A549 (cell line): ENCODE measurements at regions not wholly inside any gene's neighbourhood (a gene's known extent, or its start where the extent isn't known, plus 50 kb on each side); places are given as distances from the start of the nearest gene placed in this dataset.

Source experiments
- ATAC-seq, 2 experiments: fragments of 200-7000 bp in 1 of 2; fragments of >200 bp in 1 of 2; cut with Nextera tagmentation in 1 of 2; cut with Tn5 transposase in 1 of 2; 3 replicates each; pipeline versions ENCODE4 v1.8.0 to v1.9.1; 2018 to 2020; ENCODE audit warnings: mild to moderate bottlenecking in 1 of 2, moderate library complexity in 1 of 2
- CTCF ChIA-PET: fragments of 300-600 bp; sonication (Branson Sonifier 250); formaldehyde crosslinking; extraction: SDS; loops from one replicate; lab custom pipeline; 2021; ENCODE audit warnings: antibody characterized with exemption, inconsistent platforms; lab: Yijun Ruan, JAX
- POLR2A ChIA-PET: fragments of 350-600 bp; formaldehyde crosslinking; extraction: SDS; loops from one replicate; lab custom pipeline; 2021; ENCODE audit warnings: antibody characterized with exemption, inconsistent platforms; lab: Yijun Ruan, JAX
- DNase-seq, 2 experiments: peaks; one replicate each; pipeline versions ENCODE4 v3.0.0 to v3.0.0-alpha.2; 2011 to 2016; ENCODE audit warnings: low read depth in 1 of 2, low spot score in 1 of 2
- FAIRE-seq: peaks from 2 replicates; lab custom pipeline; 2011; peaks lifted over from hg19 to GRCh38; lab: Jason Lieb, UNC
- H3K27ac ChIP-seq, 2 experiments: fragments of >200 bp; sonication (Bioruptor Twin); formaldehyde crosslinking; 3 replicates each; pipeline ENCODE4 v1.5.1; 2016 to 2017
- H3K4me1 ChIP-seq: fragments of >200 bp; sonication (Bioruptor Twin); formaldehyde crosslinking; 3 replicates; pipeline ENCODE4 v1.6.1; 2016
- H3K4me2 ChIP-seq: fragments of >200 bp; sonication (Bioruptor Twin); formaldehyde crosslinking; 3 replicates; pipeline ENCODE4 v1.6.1; 2016
- H3K4me3 ChIP-seq: fragments of >200 bp; sonication (Bioruptor Twin); formaldehyde crosslinking; 3 replicates; pipeline ENCODE4 v1.5.1; 2016
- H3K9me3 ChIP-seq: fragments of >200 bp; sonication (Bioruptor Twin); formaldehyde crosslinking; 3 replicates; pipeline ENCODE4 v1.6.1; 2016
- BHLHE40 ChIP-seq: IDR thresholded peaks from 2 replicates; pipeline ENCODE4 v1.6.1; 2012; ENCODE audit warnings: low read depth, low read length, inconsistent platforms
- CHD4 ChIP-seq: fragments of 200-600 bp; sonication (generic); IDR thresholded peaks from 2 replicates; pipeline ENCODE4 v1.6.1; 2016; ENCODE audit warnings: antibody characterized with exemption, mild to moderate bottlenecking, borderline replicate concordance
- EHF ChIP-seq: fragments of 250-450 bp; sonication (Bioruptor Pico); IDR thresholded peaks from 2 replicates; pipeline ENCODE4 v1.5.0; 2020; ENCODE audit warnings: mild to moderate bottlenecking
- FOSL2 ChIP-seq, 2 experiments: fragments of 450-650 bp in 1 of 2; fragments of >200 bp in 1 of 2; sonication (Bioruptor Twin) in 1 of 2; formaldehyde crosslinking; IDR thresholded peaks; 2 replicates each; pipeline versions ENCODE4 v1.5.0 to v1.6.1; 2016 to 2020; ENCODE audit warnings: mild to moderate bottlenecking in 1 of 2, moderate library complexity in 1 of 2
- FOXS1 ChIP-seq: fragments of 250-450 bp; sonication (Bioruptor Pico); IDR thresholded peaks from 2 replicates; pipeline ENCODE4 v1.5.0; 2020; ENCODE audit warnings: mild to moderate bottlenecking, moderate library complexity
- GATA3 ChIP-seq: IDR thresholded peaks from 2 replicates; pipeline ENCODE4 v1.6.1; 2012; ENCODE audit warnings: borderline replicate concordance
- HDAC2 ChIP-seq: fragments of 200-600 bp; sonication (generic); IDR thresholded peaks from 2 replicates; pipeline ENCODE4 v1.6.1; 2016
- HES2 ChIP-seq: fragments of >200 bp; sonication (Bioruptor Twin); formaldehyde crosslinking; IDR thresholded peaks from 2 replicates; pipeline ENCODE4 v1.6.1; 2016
- HOXB5 ChIP-seq: fragments of 250-450 bp; sonication (Bioruptor Pico); IDR thresholded peaks from 2 replicates; pipeline ENCODE4 v1.5.0; 2020; ENCODE audit warnings: mild to moderate bottlenecking, moderate library complexity
- JUN ChIP-seq, 2 experiments: fragments of >200 bp; sonication (Bioruptor Twin); formaldehyde crosslinking; IDR thresholded peaks; 2 replicates in 1 of 2; 3 replicates in 1 of 2; pipeline ENCODE4 v1.6.1; 2016 to 2017
- KDM1A ChIP-seq: fragments of 200-600 bp; sonication (generic); IDR thresholded peaks from 2 replicates; pipeline ENCODE4 v1.6.1; 2016; ENCODE audit warnings: low read depth, mild to moderate bottlenecking
- POLR2A ChIP-seq: IDR thresholded peaks from 2 replicates; pipeline ENCODE4 v1.6.1; 2012; ENCODE audit warnings: mild to moderate bottlenecking, low read length
- POLR2AphosphoS2 ChIP-seq: conservative IDR thresholded peaks from 2 replicates; pipeline ENCODE4 v1.6.1; 2012; ENCODE audit warnings: low read length, improper control_type of control experiment, inconsistent platforms
- REST ChIP-seq: fragments of 200-600 bp; sonication (generic); IDR thresholded peaks from 2 replicates; pipeline ENCODE4 v1.6.1; 2016; ENCODE audit warnings: antibody characterized with exemption, mild to moderate bottlenecking, moderate library complexity
- RNF2 ChIP-seq: fragments of 200-600 bp; sonication (generic); IDR thresholded peaks from 2 replicates; pipeline ENCODE4 v1.6.1; 2016; ENCODE audit warnings: low read depth, mild to moderate bottlenecking, antibody characterized with exemption, moderate library complexity, borderline replicate concordance
- SMC3 ChIP-seq: fragments of >200 bp; sonication (Bioruptor Twin); formaldehyde crosslinking; IDR thresholded peaks from 3 replicates; pipeline ENCODE4 v1.6.1; 2018; ENCODE audit warnings: inconsistent platforms
- TP53 ChIP-seq: fragments of 250-450 bp; sonication (Bioruptor Pico); IDR thresholded peaks from 2 replicates; pipeline ENCODE4 v1.5.0; 2021; ENCODE audit warnings: mild to moderate bottlenecking, moderate library complexity
- USF2 ChIP-seq: fragments of 450-650 bp; IDR thresholded peaks from 2 replicates; pipeline ENCODE4 v1.6.1; 2014; ENCODE audit warnings: antibody characterized with exemption
- ZC3H11A ChIP-seq: fragments of 450-650 bp; IDR thresholded peaks from 2 replicates; pipeline ENCODE4 v1.6.1; 2014; ENCODE audit warnings: antibody characterized with exemption, mild to moderate bottlenecking
- ZNF302 ChIP-seq: fragments of 250-450 bp; sonication (Bioruptor Pico); IDR thresholded peaks from 2 replicates; pipeline ENCODE4 v1.9.0; 2021; ENCODE audit warnings: inconsistent platforms, mild to moderate bottlenecking, moderate library complexity
- WGBS: methylation state at CpG from one replicate; pipeline ENCODE4 v1.1.6; 2017; ENCODE audit errors: missing lambda C conversion rate; 5-methylcytosine and 5-hydroxymethylcytosine counted together
- TF ChIP-seq, protein P1 (sequence below): fragments of >200 bp; sonication (Bioruptor Twin); formaldehyde crosslinking; IDR thresholded peaks from 3 replicates; pipeline ENCODE4 v1.5.1; 2016

GRCh38 chr5:74401281-74401945 is 239.1 kb downstream of the ENC1 start:
- TF ChIP-seq HES2: no peak
- no peak for TF ChIP-seq HOXB5 (CRISPR knock-in tag)
- TF ChIP-seq KDM1A: no peak
- no peak for TF ChIP-seq TP53 (CRISPR knock-in tag)
- no peak for TF ChIP-seq HDAC2
- no peak for TF ChIP-seq BHLHE40
- no peak for TF ChIP-seq FOXS1 (CRISPR knock-in tag)
- no peak for TF ChIP-seq SMC3
- TF ChIP-seq FOSL2 (IDR thresholded peaks at IDR 0.05): no peak
- TF ChIP-seq FOSL2 (CRISPR knock-in tag; IDR thresholded peaks at IDR 0.05): no peak
- no peak for TF ChIP-seq REST
- TF ChIP-seq CHD4: no peak
- TF ChIP-seq EHF: no peak
- ChIA-PET CTCF (no interaction called here), POLR2A (no interaction called here)
- Histone ChIP-seq H3K27ac (no peak overlapping the region), H3K4me1 (no peaks in the 10 kb centered on the region), H3K4me3 (no peak overlapping the region), H3K4me2 (no peak overlapping the region), H3K9me3 (no peaks in the 10 kb centered on the region)
- ATAC-seq (no peak), FAIRE-seq (no peak), DNase-seq (no peak)
- 70% methylated on average over 2 of the region's 2 CpGs for WGBS

- CTCF ChIA-PET: no interaction called here
- POLR2A ChIA-PET: no interaction called here
- Histone ChIP-seq H3K4me1 (no peaks in the 10 kb centered on the region), H3K9me3 (no peaks in the 10 kb centered on the region), H3K4me3 (no peak overlapping the region), H3K4me2 (no peak overlapping the region), H3K27ac (no peak overlapping the region)
- FAIRE-seq: no peak
- no peak for ATAC-seq
- 100% methylated on average over 2 of the region's 2 CpGs for WGBS
- TF ChIP-seq USF2 (no peak), JUN (IDR thresholded peaks at IDR 0.05) (no peak), POLR2AphosphoS2 (no peak), HES2 (no peak), GATA3 (no peak), ZC3H11A (no peak), ZNF302 (CRISPR knock-in tag) (no peak), RNF2 (no peak), KDM1A (no peak), POLR2A (no peak)
- TF ChIP-seq, protein P1, sequence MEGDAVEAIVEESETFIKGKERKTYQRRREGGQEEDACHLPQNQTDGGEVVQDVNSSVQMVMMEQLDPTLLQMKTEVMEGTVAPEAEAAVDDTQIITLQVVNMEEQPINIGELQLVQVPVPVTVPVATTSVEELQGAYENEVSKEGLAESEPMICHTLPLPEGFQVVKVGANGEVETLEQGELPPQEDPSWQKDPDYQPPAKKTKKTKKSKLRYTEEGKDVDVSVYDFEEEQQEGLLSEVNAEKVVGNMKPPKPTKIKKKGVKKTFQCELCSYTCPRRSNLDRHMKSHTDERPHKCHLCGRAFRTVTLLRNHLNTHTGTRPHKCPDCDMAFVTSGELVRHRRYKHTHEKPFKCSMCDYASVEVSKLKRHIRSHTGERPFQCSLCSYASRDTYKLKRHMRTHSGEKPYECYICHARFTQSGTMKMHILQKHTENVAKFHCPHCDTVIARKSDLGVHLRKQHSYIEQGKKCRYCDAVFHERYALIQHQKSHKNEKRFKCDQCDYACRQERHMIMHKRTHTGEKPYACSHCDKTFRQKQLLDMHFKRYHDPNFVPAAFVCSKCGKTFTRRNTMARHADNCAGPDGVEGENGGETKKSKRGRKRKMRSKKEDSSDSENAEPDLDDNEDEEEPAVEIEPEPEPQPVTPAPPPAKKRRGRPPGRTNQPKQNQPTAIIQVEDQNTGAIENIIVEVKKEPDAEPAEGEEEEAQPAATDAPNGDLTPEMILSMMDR: no peak
- no peak for DNase-seq
Measured at GRCh38 chr5:74400067-74400466, 240.5 kb downstream of the ENC1 start.
